Right hindlimb (tissue), 1 donor: ENCODE measurements at regions not wholly inside any gene's neighbourhood (a gene's known extent, or its start where the extent isn't known, plus 50 kb on each side); places are given as distances from the start of the nearest gene placed in this dataset.
A peak's percentile ranks its signal among the peaks of the same experiment; 100 is the strongest.

ENCODE experiments used
- DNase-seq: peaks from one replicate; pipeline ENCODE4 v3.0.0-alpha.2; 2018

DNA sequence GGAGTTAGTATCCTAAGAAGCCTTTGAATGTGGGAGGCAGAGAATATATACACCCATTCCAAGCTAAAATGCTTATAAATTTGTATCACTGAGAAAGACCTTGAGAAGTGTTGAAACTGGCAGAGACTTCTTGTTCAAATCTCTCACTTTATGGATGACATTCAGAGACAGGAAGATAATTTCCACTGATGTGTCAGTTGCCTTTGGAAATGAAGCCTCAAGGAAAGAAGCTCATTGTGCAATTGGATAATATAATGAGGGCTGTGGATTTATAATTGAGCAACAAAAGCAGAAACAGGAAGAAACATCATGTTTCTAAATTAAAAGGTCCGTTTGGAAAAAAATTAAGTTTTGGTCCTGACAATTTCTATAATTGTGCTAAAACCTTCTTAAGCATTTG is 789.9 kb upstream of the IGFBP3 start:
- DNase-seq = no peak

DNA sequence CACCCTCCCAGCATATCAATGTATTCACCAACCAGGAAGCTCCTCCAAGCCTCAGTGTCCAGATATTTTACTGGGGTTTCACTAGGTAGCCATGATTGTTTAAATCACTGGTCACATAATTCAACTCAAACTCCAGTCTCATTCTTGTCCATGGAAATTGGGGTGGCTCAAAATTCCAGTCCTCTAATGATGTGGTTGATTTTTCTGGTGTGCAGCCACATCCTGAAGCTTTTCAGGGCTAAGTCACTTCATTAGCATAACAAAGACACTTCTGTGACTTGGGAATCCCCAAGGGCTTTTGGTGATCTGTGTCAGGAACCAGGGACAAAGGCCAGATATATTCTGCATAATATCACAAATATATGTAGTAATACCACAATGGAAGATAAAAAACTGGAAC is 786.9 kb upstream of the IGFBP3 start:
- no peak for DNase-seq

- peak; percentile 34 for DNase-seq
Measured at GRCh38 chr7:46705386-46706255, 784.5 kb upstream of the IGFBP3 start.

DNA sequence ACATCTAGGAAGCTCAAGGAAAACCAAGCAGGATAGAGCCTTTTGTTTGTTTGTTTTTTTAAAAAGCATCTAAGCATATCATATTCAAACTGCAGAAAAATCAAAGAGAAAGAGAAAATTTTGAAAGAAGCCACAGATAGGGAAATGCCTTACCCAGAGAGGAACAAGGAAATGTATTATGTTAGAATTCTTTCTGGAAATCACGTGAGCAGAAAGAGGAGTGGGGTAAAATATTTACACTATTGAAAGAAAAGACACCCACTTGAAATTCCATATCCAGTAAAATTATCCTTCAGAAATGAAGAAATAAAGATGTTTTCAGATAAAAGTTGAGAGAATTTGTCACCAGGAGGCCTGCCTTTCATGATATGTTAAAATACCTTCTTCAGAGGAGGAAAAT is 775.7 kb upstream of the IGFBP3 start:
- no peak for DNase-seq

DNA sequence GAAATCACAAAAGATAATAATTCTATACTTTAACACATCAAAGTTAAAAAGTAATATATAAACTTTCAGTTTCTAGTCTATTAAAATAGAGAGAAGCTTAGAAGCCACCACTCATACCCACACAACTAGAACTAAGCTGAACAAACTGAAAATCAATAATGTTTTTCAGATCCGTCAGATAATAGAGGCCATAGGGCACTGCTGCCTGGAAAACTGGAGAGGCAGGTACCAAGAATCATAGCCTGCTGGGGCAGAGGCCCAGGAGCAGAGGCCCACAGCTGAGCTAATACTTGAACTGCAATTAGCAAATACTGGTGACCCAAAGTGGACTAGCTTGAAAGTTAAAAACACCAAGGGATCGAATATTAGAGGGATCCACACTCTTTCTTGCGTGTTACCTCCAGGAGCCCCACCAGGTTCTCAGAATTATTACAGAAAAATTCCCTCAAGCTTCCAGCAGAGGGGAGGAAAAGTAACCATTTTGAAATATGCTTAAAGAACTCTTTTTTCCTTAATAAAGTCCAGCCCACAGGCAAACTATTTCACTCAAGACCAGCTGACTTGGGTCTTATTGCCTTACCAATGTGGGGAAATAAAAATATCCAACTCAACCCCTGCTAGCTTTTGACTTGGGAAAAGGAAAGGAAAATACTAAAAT is 774.1 kb upstream of the IGFBP3 start:
- no peak for DNase-seq

DNA sequence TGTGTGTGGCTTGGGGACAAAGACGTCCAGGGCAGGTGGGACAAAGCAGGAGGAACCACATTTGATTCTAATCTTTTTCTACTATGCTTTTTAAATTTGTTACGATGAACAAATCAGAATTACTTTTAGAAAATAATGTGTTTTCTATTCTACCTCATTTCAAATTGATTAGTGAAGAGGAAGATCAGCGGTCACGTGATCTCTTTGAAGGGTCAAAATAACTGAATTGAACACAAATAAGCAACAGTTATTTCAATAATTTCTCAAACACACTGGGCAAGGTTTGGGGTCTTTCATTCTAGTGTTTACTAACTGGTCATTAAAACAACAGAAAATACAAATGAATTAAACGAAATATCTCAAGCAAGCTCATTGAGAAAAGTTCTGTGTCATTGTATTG is 773.0 kb upstream of the IGFBP3 start:
- DNase-seq = no peak

- no peak for DNase-seq
Measured at GRCh38 chr7:46687203-46687602, 766.1 kb upstream of the IGFBP3 start.

GRCh38 chr7:46685051-46685450 is 764.0 kb upstream of the IGFBP3 start:
- no peak for DNase-seq

DNA sequence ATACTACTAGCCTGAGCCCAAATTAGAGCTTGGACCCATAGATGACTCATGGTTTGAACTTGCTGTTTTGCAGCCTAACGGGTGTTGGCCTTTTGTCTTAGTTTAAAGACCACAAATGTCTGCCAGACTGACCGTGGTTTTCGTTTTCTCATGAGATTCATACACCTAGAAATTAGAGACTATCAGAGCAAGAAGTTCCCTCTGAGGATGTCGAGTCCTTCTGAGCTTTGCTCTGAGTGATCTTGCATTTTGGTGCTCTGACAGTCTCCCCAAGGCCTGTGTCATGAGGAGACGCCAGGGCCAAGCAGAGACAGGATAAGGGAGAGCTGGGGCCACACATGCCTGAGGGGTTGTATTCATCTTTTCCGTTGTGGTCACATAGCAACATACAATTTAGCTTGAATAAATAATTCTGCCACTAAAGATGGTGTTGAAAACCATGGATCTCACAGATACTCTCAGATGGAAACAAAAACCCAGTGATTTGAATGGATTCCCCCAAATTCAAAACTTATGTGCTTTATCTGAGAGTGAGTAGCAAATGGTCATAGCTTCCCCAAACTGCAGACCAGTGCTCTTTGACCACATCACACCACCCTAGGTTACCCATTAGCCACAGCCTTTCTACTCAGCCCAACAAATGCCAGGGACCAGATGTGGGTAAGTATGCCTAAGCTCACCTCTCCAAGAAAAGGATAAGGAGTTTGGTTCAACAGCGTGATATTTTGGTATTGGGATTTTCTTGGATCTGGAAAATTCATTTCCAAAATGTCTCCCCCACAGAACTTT is 762.0 kb upstream of the IGFBP3 start:
- DNase-seq = no peak

GRCh38 chr7:46681865-46682503 is 760.9 kb upstream of the IGFBP3 start:
- no peak for DNase-seq

GRCh38 chr7:46680147-46680546 is 759.1 kb upstream of the IGFBP3 start:
- DNase-seq = no peak

GRCh38 chr7:46679671-46680070 is 758.6 kb upstream of the IGFBP3 start:
- DNase-seq = no peak

GRCh38 chr7:46678421-46678820 is 757.3 kb upstream of the IGFBP3 start:
- no peak for DNase-seq

GRCh38 chr7:46675456-46675855 is 754.4 kb upstream of the IGFBP3 start:
- no peak for DNase-seq

DNA sequence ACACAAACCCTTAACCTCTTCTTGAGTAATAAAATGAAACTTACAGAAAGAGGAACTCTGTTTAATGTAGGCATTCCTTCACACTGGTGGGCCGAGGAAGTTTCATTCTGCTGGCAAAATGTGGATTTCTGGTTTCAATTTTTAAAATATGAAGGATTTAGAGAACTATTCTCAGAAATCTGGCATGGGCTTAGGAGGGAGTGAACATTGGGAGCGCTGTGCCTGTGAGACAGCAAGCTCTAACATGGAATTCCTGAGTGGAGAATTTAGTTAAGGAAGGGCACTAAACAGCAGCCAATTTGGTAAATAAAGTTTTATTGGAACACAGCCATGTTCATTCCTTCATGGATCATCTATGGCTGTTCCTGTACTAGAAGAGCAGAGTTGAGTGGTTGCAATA is 751.8 kb upstream of the IGFBP3 start:
- no peak for DNase-seq

DNA sequence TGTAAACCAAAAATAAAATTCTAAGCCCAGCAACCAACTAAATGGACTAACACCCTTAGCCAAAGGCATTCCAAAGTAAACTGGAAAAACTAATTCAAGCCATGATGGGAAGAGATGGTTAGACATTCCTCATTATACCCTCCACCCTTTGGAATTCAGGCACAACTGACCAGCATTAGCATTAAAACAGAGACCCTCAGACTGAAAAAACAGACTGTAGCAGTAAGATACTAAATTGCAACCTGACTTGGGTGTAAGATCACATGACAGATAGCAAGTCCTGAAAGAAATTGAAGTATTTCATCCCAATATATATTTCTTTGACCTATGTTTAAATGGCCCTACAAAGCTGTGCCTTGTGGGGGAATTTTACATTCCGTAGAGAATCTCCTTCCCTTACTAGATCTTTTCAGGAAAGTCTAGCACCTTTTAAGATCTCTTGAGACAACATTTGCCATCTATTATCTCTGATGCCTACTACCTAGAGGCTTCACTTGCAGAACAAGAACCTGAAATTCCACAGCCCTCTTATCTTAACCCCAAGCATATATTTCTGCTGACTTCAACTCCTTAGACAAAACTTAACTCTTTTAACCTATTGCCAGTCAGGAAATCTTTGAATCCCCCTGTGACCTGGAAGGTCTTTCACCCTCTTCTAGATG is 750.2 kb upstream of the IGFBP3 start:
- DNase-seq = no peak

GRCh38 chr7:46669028-46669427 is 748.0 kb upstream of the IGFBP3 start:
- no peak for DNase-seq

DNA sequence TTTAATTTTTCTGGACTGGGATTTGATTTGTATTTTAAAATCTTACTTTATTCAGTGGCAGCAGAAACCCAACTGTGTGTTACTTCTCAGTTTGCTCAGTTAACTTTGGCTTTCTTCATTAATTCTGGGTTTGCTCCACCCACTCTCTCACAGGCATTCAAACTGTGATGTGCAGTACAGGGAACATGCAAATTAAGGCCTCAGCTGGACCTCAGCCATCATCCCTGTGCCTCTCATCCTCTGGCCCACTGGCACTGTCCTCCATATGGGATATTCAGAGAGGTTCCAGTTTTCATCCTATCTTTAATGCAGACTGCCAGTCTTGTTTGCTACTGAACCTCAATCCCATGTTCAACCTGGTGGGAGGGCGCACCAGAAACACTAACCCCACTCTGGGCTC is 743.4 kb upstream of the IGFBP3 start:
- DNase-seq = no peak

DNA sequence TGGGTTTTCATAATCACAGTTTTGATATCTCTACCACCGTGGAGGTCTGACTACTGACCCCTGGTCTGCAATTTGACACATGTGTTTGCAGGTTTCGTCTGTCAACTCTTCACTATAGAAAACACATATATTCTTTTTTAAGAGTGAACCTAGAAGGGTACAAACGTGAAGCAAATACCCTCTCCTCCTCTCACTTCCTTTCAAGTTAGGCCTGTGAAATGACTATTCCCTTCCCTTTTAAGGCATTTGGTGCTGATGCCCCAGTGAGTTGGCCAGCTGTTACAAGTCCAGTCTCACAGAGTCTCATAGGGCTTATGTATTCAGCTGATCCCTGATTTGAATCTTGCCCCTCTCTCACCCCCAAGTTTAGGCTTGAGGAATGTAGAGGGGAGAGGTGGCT is 742.0 kb upstream of the IGFBP3 start:
- DNase-seq = no peak

GRCh38 chr7:46661431-46661830 is 740.4 kb upstream of the IGFBP3 start:
- DNase-seq = no peak

GRCh38 chr7:46660402-46660980 is 739.4 kb upstream of the IGFBP3 start:
- no peak for DNase-seq

DNA sequence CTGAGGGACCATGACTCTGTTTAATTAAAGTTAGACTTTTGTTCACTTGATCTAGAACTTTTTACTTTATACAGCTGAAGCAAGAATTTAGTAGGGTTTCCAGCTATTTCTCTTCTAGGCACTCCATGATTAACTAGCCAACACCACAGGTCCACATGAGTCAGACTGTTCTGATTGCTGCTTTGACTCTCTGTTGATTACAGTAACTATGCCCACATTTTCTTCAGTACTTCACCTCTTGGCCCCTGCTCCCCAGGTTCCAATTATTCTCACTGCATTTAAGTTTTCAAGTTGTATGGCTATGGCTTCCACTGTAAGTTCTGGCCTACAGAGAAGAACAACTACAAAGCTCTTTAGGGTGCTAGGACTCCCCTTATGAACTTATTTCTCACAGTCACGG is 737.2 kb upstream of the IGFBP3 start:
- no peak for DNase-seq
